ENCODE measurements at regions not wholly inside any gene's neighbourhood (a gene's known extent, or its start where the extent isn't known, plus 50 kb on each side); places are given as distances from the start of the nearest gene placed in this dataset.

DNA sequence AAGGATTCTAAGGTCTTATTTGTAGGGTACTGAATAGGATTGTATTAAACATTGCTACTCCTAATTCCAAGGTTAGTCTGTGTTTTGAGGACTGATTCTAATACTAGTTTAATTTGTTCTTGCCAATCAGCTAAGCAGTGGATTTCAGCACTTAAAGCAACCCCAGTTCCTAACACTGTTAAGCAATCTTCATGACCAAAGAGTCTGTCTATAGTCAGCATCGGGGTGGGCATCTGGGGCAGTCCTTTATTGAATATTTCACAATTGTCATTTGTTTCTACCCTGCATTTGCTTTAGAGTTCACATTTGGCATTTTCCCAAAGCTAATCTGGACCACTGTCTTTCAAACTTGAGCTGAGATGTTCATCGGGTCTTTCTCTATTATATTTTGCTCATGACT, 248.0 kb upstream of the TANK start (continued):
- TF ChIP-seq BCL3 (IDR thresholded peaks at IDR 0.05): no peak
- TF ChIP-seq ZC3H11A (IDR thresholded peaks at IDR 0.05): no peak

DNA sequence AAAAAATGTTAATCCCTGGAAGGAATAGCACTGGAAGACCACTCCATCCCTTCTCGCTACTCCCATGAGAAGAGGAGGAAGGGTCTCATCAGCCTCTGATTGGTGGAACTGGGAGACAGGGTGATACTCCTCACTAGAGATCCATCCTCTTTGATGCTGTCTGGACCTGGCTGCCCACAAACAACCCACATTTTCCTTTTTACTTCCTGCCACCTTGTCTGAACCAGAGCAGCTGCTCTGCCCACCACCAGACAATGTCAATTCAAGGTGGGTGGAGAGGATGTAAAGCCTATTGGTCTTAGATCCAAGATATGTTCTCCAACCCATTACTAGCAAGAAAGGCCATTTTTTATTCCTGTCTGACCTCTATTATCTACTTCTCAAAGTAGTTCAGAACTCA, 246.9 kb upstream of the TANK start:
- ATAC-seq (no peak), DNase-seq (ENCODE audit: low read depth in 1 of 2, low spot score in 1 of 2) (no peak), FAIRE-seq (no peak)
- ChIA-PET POLR2A (no interaction called here), CTCF (no interaction called here)
- Histone ChIP-seq H3K4me3 (no peak overlapping the region), H3K9me3 (no peaks in the 10 kb centered on the region), H3K4me2 (no peak overlapping the region), H3K27ac (no peak overlapping the region), H3K4me1 (peaks cover 2% of the 10 kb centered on the region; the same call in 2 of the 3 replicates)
- 87% methylated on average over 1 of the region's 1 CpG for WGBS (ENCODE audit: missing lambda C conversion rate)
- TF ChIP-seq ELK1 (IDR thresholded peaks at IDR 0.05; ENCODE audit: low read depth, low read length) (no peak), POLR2AphosphoS2 (conservative IDR thresholded peaks at IDR 0.05; ENCODE audit: low read length) (no peak), TP53 (CRISPR knock-in tag; IDR thresholded peaks at IDR 0.05) (no peak), CHD2 (IDR thresholded peaks at IDR 0.05; ENCODE audit: low read length, partially characterized antibody) (no peak), SREBF2 (IDR thresholded peaks at IDR 0.05) (no peak), NPAS2 (CRISPR knock-in tag; IDR thresholded peaks at IDR 0.05; ENCODE audit: borderline replicate concordance) (no peak)
- TF ChIP-seq, protein P1, sequence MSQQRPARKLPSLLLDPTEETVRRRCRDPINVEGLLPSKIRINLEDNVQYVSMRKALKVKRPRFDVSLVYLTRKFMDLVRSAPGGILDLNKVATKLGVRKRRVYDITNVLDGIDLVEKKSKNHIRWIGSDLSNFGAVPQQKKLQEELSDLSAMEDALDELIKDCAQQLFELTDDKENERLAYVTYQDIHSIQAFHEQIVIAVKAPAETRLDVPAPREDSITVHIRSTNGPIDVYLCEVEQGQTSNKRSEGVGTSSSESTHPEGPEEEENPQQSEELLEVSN (IDR thresholded peaks at IDR 0.05; ENCODE audit: borderline replicate concordance, low read depth): no peak

GRCh38 chr2:160914217-160914616, 246.0 kb upstream of the TANK start:
- CTCF ChIA-PET: no interaction called here
- FAIRE-seq (no peak), DNase-seq (ENCODE audit: low read depth in 1 of 2, low spot score in 1 of 2) (no peak), ATAC-seq (no peak)
- TF ChIP-seq CBX2 (IDR thresholded peaks at IDR 0.05; ENCODE audit: borderline replicate concordance, low read depth) (no peak), POLR2A (IDR thresholded peaks at IDR 0.05; ENCODE audit: low read length) (no peak), PHF8 (IDR thresholded peaks at IDR 0.05; ENCODE audit: borderline replicate concordance, low read depth) (no peak), ZFP36 (IDR thresholded peaks at IDR 0.05; ENCODE audit: borderline replicate concordance, partially characterized antibody) (no peak), GATA3 (IDR thresholded peaks at IDR 0.05; ENCODE audit: borderline replicate concordance) (no peak), NR3C1 (IDR thresholded peaks at IDR 0.05) (no peak), ZC3H11A (IDR thresholded peaks at IDR 0.05) (no peak), HOXB5 (CRISPR knock-in tag; IDR thresholded peaks at IDR 0.05) (no peak), BHLHE40 (IDR thresholded peaks at IDR 0.05; ENCODE audit: low read depth, low read length) (no peak)
- TF ChIP-seq, protein P2, sequence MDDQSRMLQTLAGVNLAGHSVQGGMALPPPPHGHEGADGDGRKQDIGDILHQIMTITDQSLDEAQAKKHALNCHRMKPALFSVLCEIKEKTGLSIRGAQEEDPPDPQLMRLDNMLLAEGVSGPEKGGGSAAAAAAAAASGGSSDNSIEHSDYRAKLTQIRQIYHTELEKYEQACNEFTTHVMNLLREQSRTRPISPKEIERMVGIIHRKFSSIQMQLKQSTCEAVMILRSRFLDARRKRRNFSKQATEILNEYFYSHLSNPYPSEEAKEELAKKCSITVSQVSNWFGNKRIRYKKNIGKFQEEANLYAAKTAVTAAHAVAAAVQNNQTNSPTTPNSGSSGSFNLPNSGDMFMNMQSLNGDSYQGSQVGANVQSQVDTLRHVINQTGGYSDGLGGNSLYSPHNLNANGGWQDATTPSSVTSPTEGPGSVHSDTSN (IDR thresholded peaks at IDR 0.05): no peak
- Histone ChIP-seq H3K4me2 (no peak overlapping the region), H3K27ac (no peak overlapping the region), H3K4me3 (no peak overlapping the region), H3K9me3 (no peaks in the 10 kb centered on the region), H3K4me1 (peaks cover 10% of the 10 kb centered on the region; the same call in 2 of the 3 replicates)
- POLR2A ChIA-PET: no interaction called here

GRCh38 chr2:160916300-160916699, 243.9 kb upstream of the TANK start:
- Histone ChIP-seq H3K4me1 (peaks cover 15% of the 10 kb centered on the region; the same call in 2 of the 3 replicates), H3K4me3 (no peak overlapping the region), H3K9me3 (no peaks in the 10 kb centered on the region), H3K27ac (no peak overlapping the region), H3K4me2 (no peak overlapping the region)
- POLR2A ChIA-PET: no interaction called here
- WGBS (ENCODE audit: missing lambda C conversion rate): 95% methylated on average over 1 of the region's 1 CpG
- no peak for FAIRE-seq
- TF ChIP-seq ZSCAN20 (CRISPR knock-in tag; IDR thresholded peaks at IDR 0.05) (no peak), BHLHE40 (IDR thresholded peaks at IDR 0.05; ENCODE audit: low read depth, low read length) (no peak), FOXS1 (CRISPR knock-in tag; IDR thresholded peaks at IDR 0.05) (no peak), NPAS2 (CRISPR knock-in tag; IDR thresholded peaks at IDR 0.05; ENCODE audit: borderline replicate concordance) (no peak)
- CTCF ChIA-PET: no interaction called here
- no peak for DNase-seq (ENCODE audit: low read depth in 1 of 2, low spot score in 1 of 2)
- no peak for ATAC-seq
